IMR-90 (cell line): ENCODE measurements at regions not wholly inside any gene's neighbourhood (a gene's known extent, or its start where the extent isn't known, plus 50 kb on each side); places are given as distances from the start of the nearest gene placed in this dataset.
A peak's percentile ranks its signal among the peaks of the same experiment; 100 is the strongest.

Source experiments
- ATAC-seq: fragments of 200-7000 bp; cut with Tn5 transposase; 2 replicates; pipeline ENCODE4 v1.9.1; 2020; ENCODE audit warnings: low read depth, mild to moderate bottlenecking, moderate library complexity
- BruUV-seq: library from RNA; stranded (reverse); fragments of 400-500 nt; replicated peaks from 2 replicates; lab custom pipeline; 2021; lab: Mats Ljungman, UMichigan
- CTCF ChIA-PET: fragments of 300-600 bp; formaldehyde crosslinking; extraction: SDS; loops from one replicate; lab custom pipeline; 2021; ENCODE audit warnings: antibody characterized with exemption; lab: Yijun Ruan, JAX
- POLR2A ChIA-PET: fragments of 300-600 bp; sonication (Branson Sonifier 250); formaldehyde crosslinking; loops from one replicate; lab custom pipeline; 2022; ENCODE audit warnings: antibody characterized with exemption; ENCODE audit not compliant: unreplicated experiment; lab: Charles Lee
- DNase-seq: peaks from one replicate; pipeline ENCODE4 v3.0.0; 2013
- H2AFZ ChIP-seq: replicated peaks from 2 replicates; pipeline ENCODE3; 2013; ENCODE audit warnings: low read length, mild to moderate bottlenecking; ENCODE audit not compliant: poor library complexity
- H2AK5ac ChIP-seq: 2 replicates; pipeline ENCODE4 v1.6.1; 2013; ENCODE audit warnings: low read depth, low read length, inconsistent platforms
- H2AK9ac ChIP-seq: replicated peaks from 2 replicates; pipeline ENCODE3; 2013; ENCODE audit warnings: mild to moderate bottlenecking, low read depth, low read length, moderate library complexity; ENCODE audit not compliant: poor library complexity
- H2BK120ac ChIP-seq: 2 replicates; pipeline ENCODE4 v1.6.1; 2013; ENCODE audit warnings: low read depth, low read length, inconsistent platforms
- H2BK15ac ChIP-seq: 3 replicates; pipeline ENCODE4 v1.6.1; 2013; ENCODE audit warnings: low read depth, low read length, inconsistent platforms
- H2BK20ac ChIP-seq: 2 replicates; pipeline ENCODE4 v1.6.1; 2013; ENCODE audit warnings: low read depth, mild to moderate bottlenecking, inconsistent platforms, low read length, moderate library complexity
- H2BK5ac ChIP-seq: 2 replicates; pipeline ENCODE4 v1.6.1; 2013; ENCODE audit warnings: mild to moderate bottlenecking, low read depth, low read length, inconsistent platforms; ENCODE audit not compliant: poor library complexity, severe bottlenecking
- H3K14ac ChIP-seq: replicated peaks from 2 replicates; pipeline ENCODE4 v1.6.1; 2013; ENCODE audit warnings: low read depth, low read length, inconsistent platforms
- H3K18ac ChIP-seq: 2 replicates; pipeline ENCODE4 v1.6.1; 2013; ENCODE audit warnings: low read depth, low read length, control low read depth
- H3K23ac ChIP-seq: 2 replicates; pipeline ENCODE4 v1.6.1; 2013; ENCODE audit warnings: low read depth, low read length, inconsistent platforms
- H3K27ac ChIP-seq: 2 replicates; pipeline ENCODE4 v1.5.1; 2013; ENCODE audit warnings: mild to moderate bottlenecking, control low read depth, low read length; ENCODE audit not compliant: insufficient read depth
- H3K27me3 ChIP-seq: 2 replicates; pipeline ENCODE4 v1.6.1; 2013; ENCODE audit warnings: low read length; ENCODE audit not compliant: control insufficient read depth, insufficient read depth
- H3K36me3 ChIP-seq: 2 replicates; pipeline ENCODE4 v1.6.1; 2013; ENCODE audit warnings: low read length, mixed read lengths; ENCODE audit not compliant: control insufficient read depth, insufficient read depth
- H3K4ac ChIP-seq: 2 replicates; pipeline ENCODE4 v1.6.1; 2013; ENCODE audit warnings: low read depth, low read length, inconsistent platforms
- H3K4me1 ChIP-seq: 2 replicates; pipeline ENCODE4 v1.6.1; 2013; ENCODE audit warnings: low read length, mixed read lengths; ENCODE audit not compliant: control insufficient read depth, insufficient read depth
- H3K4me2 ChIP-seq: 2 replicates; pipeline ENCODE4 v1.6.1; 2013; ENCODE audit warnings: low read depth, mild to moderate bottlenecking, control low read depth, low read length, moderate library complexity
- H3K4me3 ChIP-seq: 2 replicates; pipeline ENCODE4 v1.5.1; 2013; ENCODE audit warnings: low read depth, mild to moderate bottlenecking, control low read depth, low read length, moderate library complexity; ENCODE audit not compliant: insufficient read depth
- H3K56ac ChIP-seq: 2 replicates; pipeline ENCODE4 v1.6.1; 2013; ENCODE audit warnings: low read length, inconsistent platforms; ENCODE audit not compliant: insufficient read depth; ENCODE audit errors: extremely low read depth
- H3K79me1 ChIP-seq, 2 experiments: 2 replicates each; pipeline ENCODE4 v1.6.1; 2013; ENCODE audit warnings: low read length in 2 of 2, inconsistent platforms in 1 of 2, low read depth in 1 of 2
- H3K9ac ChIP-seq: 2 replicates; pipeline ENCODE4 v1.6.1; 2013; ENCODE audit warnings: low read depth, low read length, control low read depth
- H3K9me1 ChIP-seq: 2 replicates; pipeline ENCODE4 v1.6.1; 2013; ENCODE audit warnings: low read length, inconsistent platforms; ENCODE audit not compliant: insufficient read depth
- H3K9me3 ChIP-seq: 2 replicates; pipeline ENCODE4 v1.6.1; 2013; ENCODE audit warnings: low read length; ENCODE audit not compliant: control insufficient read depth, insufficient read depth
- H4K20me1 ChIP-seq: 2 replicates; pipeline ENCODE4 v1.6.1; 2013; ENCODE audit warnings: low read length, inconsistent platforms; ENCODE audit not compliant: insufficient read depth
- H4K5ac ChIP-seq: 2 replicates; pipeline ENCODE4 v1.6.1; 2013; ENCODE audit warnings: mild to moderate bottlenecking, low read depth, low read length, control low read depth
- H4K8ac ChIP-seq, 2 experiments: 2 replicates each; pipeline ENCODE4 v1.6.1; 2013; ENCODE audit warnings: low read depth in 2 of 2, low read length in 2 of 2, control low read depth in 1 of 2, inconsistent platforms in 1 of 2
- H4K91ac ChIP-seq: 2 replicates; pipeline ENCODE4 v1.6.1; 2013; ENCODE audit warnings: low read depth, low read length, inconsistent platforms; ENCODE audit not compliant: insufficient read depth
- BHLHE40 ChIP-seq: fragments of 150-350 bp; IDR thresholded peaks from 2 replicates; pipeline ENCODE4 v1.6.1; 2016; ENCODE audit warnings: mild to moderate bottlenecking, low read depth, low read length
- CEBPB ChIP-seq: IDR thresholded peaks from 2 replicates; pipeline ENCODE4 v1.6.1; 2012; ENCODE audit warnings: low read depth, low read length, improper control_type of control experiment
- CHD1 ChIP-seq: IDR thresholded peaks from 2 replicates; pipeline ENCODE4 v1.6.1; 2012; ENCODE audit warnings: low read depth, low read length, improper control_type of control experiment
- FOS ChIP-seq: fragments of 150-350 bp; IDR thresholded peaks from 2 replicates; pipeline ENCODE4 v1.6.1; 2016; ENCODE audit warnings: low read depth, low read length
- MAFK ChIP-seq: IDR thresholded peaks from 2 replicates; pipeline ENCODE4 v1.6.1; 2012; ENCODE audit warnings: low read depth, low read length, improper control_type of control experiment
- MAZ ChIP-seq: IDR thresholded peaks from 2 replicates; pipeline ENCODE4 v1.6.1; 2012; ENCODE audit warnings: low read depth, mild to moderate bottlenecking, low read length, improper control_type of control experiment, moderate library complexity, borderline replicate concordance
- MXI1 ChIP-seq: IDR thresholded peaks from 2 replicates; pipeline ENCODE4 v1.6.1; 2012; ENCODE audit warnings: low read depth, mild to moderate bottlenecking, low read length, moderate library complexity, borderline replicate concordance
- NFE2L2 ChIP-seq: fragments of 150-350 bp; IDR thresholded peaks from 2 replicates; pipeline ENCODE4 v1.6.1; 2016; ENCODE audit warnings: low read depth, mild to moderate bottlenecking, low read length
- POLR2A ChIP-seq: IDR thresholded peaks from 2 replicates; pipeline ENCODE4 v1.6.1; 2012; ENCODE audit warnings: mild to moderate bottlenecking, low read depth, low read length
- RAD21 ChIP-seq: IDR thresholded peaks from 2 replicates; pipeline ENCODE4 v1.6.1; 2012; ENCODE audit warnings: low read length, improper control_type of control experiment
- RCOR1 ChIP-seq: IDR thresholded peaks from 2 replicates; pipeline ENCODE4 v1.6.1; 2012; ENCODE audit warnings: mild to moderate bottlenecking, low read length, improper control_type of control experiment; ENCODE audit not compliant: insufficient replicate concordance
- RFX5 ChIP-seq: IDR thresholded peaks from 2 replicates; pipeline ENCODE4 v1.8.0; 2012; ENCODE audit warnings: low read depth, mild to moderate bottlenecking, low read length, moderate library complexity
- SMC3 ChIP-seq: fragments of 150-350 bp; IDR thresholded peaks from 2 replicates; pipeline ENCODE4 v1.6.1; 2016; ENCODE audit warnings: low read depth, mild to moderate bottlenecking, antibody characterized with exemption, low read length, moderate library complexity
- WGBS, 2 experiments: methylation state at CpG; one replicate each; pipeline versions ENCODE4 v1.1.5 to v1.1.7; 2013; ENCODE audit warnings: missing lambda C conversion rate in 2 of 2; ENCODE audit not compliant: insufficient read length in 1 of 2; ENCODE audit errors: extremely low coverage in 2 of 2; 5-methylcytosine and 5-hydroxymethylcytosine counted together
- dilution Hi-C: fragments of 300-500 bp; cut with HindIII; formaldehyde crosslinking; loops from one replicate; pipeline ENCODE4 v1.14.3; 2018; ENCODE audit warnings: low sequenced_read_pairs; ENCODE audit not compliant: unreplicated experiment
- in situ Hi-C: fragments of 300-500 bp; cut with MboI; formaldehyde crosslinking; loops from 3 replicates; pipeline ENCODE4 v1.14.3; 2019; ENCODE audit warnings: low sequenced_read_pairs, inconsistent platforms, mixed read lengths
- intact Hi-C: fragments of 100-400 bp; cut with micrococcal nuclease; formaldehyde crosslinking; loops from 2 replicates; pipeline ENCODE4 v1.10.0; 2022
- TF ChIP-seq, protein P1 (sequence below): fragments of 150-350 bp; IDR thresholded peaks from 2 replicates; pipeline ENCODE4 v1.6.1; 2017; ENCODE audit warnings: mild to moderate bottlenecking, antibody characterized with exemption, low read length, low read depth
- TF ChIP-seq, protein P2 (sequence below): conservative IDR thresholded peaks from 2 replicates; pipeline ENCODE4 v1.5.1; 2012; ENCODE audit warnings: mild to moderate bottlenecking, low read depth, low read length, improper control_type of control experiment
- TF ChIP-seq, protein P3 (sequence below): fragments of 150-350 bp; IDR thresholded peaks from 2 replicates; pipeline ENCODE4 v1.6.1; 2016; ENCODE audit warnings: low read depth, mild to moderate bottlenecking, low read length, moderate library complexity, borderline replicate concordance

GRCh38 chrX:3167771-3168170 lies 126.5 kb downstream of the ARSF start:
- ChIA-PET POLR2A (no interaction called here), CTCF (no interaction called here)
- no peak overlapping the region for H2AFZ ChIP-seq
- H4K20me1 ChIP-seq, result no peaks in the 10 kb centered on the region
- no peak overlapping the region for H3K56ac ChIP-seq
- H3K27ac ChIP-seq, result no peak overlapping the region
- no CpG with 5 or more reads among the region's 4 CpGs for WGBS, 2 experiments
- H4K8ac ChIP-seq, result no peak overlapping the region; a peak in 1 of 4 replicates
- no peak overlapping the region for H3K23ac ChIP-seq
- dilution Hi-C loops (no loop called here), in situ Hi-C loops (no loop called here), intact Hi-C loops (no loop called here)
- DNase-seq, result no peak
- 0 out of 2 replicates have a peak overlapping the region, but pooled peaks have one; percentile 14 for H2BK20ac ChIP-seq
- no peak overlapping the region for H2AK5ac ChIP-seq
- no peak overlapping the region for H3K4ac ChIP-seq
- no peak for TF ChIP-seq NFE2L2
- no peak for TF ChIP-seq CHD1
- TF ChIP-seq RCOR1, result no peak
- TF ChIP-seq BHLHE40, result no peak
- no peak for TF ChIP-seq MAFK
- TF ChIP-seq RAD21, result no peak
- TF ChIP-seq MAZ, result no peak
- no peak for TF ChIP-seq CEBPB
- no peak for TF ChIP-seq RFX5
- TF ChIP-seq MXI1, result no peak
- TF ChIP-seq, protein P1, sequence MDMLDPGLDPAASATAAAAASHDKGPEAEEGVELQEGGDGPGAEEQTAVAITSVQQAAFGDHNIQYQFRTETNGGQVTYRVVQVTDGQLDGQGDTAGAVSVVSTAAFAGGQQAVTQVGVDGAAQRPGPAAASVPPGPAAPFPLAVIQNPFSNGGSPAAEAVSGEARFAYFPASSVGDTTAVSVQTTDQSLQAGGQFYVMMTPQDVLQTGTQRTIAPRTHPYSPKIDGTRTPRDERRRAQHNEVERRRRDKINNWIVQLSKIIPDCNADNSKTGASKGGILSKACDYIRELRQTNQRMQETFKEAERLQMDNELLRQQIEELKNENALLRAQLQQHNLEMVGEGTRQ, result no peak
- TF ChIP-seq POLR2A, result no peak
- TF ChIP-seq, protein P2, sequence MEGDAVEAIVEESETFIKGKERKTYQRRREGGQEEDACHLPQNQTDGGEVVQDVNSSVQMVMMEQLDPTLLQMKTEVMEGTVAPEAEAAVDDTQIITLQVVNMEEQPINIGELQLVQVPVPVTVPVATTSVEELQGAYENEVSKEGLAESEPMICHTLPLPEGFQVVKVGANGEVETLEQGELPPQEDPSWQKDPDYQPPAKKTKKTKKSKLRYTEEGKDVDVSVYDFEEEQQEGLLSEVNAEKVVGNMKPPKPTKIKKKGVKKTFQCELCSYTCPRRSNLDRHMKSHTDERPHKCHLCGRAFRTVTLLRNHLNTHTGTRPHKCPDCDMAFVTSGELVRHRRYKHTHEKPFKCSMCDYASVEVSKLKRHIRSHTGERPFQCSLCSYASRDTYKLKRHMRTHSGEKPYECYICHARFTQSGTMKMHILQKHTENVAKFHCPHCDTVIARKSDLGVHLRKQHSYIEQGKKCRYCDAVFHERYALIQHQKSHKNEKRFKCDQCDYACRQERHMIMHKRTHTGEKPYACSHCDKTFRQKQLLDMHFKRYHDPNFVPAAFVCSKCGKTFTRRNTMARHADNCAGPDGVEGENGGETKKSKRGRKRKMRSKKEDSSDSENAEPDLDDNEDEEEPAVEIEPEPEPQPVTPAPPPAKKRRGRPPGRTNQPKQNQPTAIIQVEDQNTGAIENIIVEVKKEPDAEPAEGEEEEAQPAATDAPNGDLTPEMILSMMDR, result no peak
- TF ChIP-seq, protein P3, sequence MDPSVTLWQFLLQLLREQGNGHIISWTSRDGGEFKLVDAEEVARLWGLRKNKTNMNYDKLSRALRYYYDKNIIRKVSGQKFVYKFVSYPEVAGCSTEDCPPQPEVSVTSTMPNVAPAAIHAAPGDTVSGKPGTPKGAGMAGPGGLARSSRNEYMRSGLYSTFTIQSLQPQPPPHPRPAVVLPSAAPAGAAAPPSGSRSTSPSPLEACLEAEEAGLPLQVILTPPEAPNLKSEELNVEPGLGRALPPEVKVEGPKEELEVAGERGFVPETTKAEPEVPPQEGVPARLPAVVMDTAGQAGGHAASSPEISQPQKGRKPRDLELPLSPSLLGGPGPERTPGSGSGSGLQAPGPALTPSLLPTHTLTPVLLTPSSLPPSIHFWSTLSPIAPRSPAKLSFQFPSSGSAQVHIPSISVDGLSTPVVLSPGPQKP, result no peak
- no peak for TF ChIP-seq FOS
- TF ChIP-seq SMC3, result no peak
- H2BK5ac ChIP-seq, result no peak overlapping the region
- no peaks in the 10 kb centered on the region for H3K9me1 ChIP-seq
- peaks cover 1% of the 10 kb centered on the region; the same call in 1 of the 2 replicates for H3K4me1 ChIP-seq
- no peak overlapping the region for H2BK120ac ChIP-seq
- H2BK15ac ChIP-seq, result no peak overlapping the region
- H3K4me2 ChIP-seq, result no peak overlapping the region
- peak overlapping the region; percentile 21; the same call in 1 of the 2 replicates for H4K91ac ChIP-seq
- no peaks in the 10 kb centered on the region for H3K27me3 ChIP-seq
- H3K14ac ChIP-seq, result no peak overlapping the region
- no TSS peak for BruUV-seq
- no peak overlapping the region for H3K9ac ChIP-seq
- no peak overlapping the region for H3K4me3 ChIP-seq
- peaks cover 2% of the 10 kb centered on the region; the same call in 1 of the 2 replicates for H3K9me3 ChIP-seq
- H2AK9ac ChIP-seq, result no peak overlapping the region
- ATAC-seq, result no peak
- H4K5ac ChIP-seq, result no peak overlapping the region
- H3K18ac ChIP-seq, result no peak overlapping the region
- no peaks in the 10 kb centered on the region for H3K36me3 ChIP-seq
- no peaks in the 10 kb centered on the region for H3K79me1 ChIP-seq
